ENCODE measurements at regions not wholly inside any gene's neighbourhood (a gene's known extent, or its start where the extent isn't known, plus 50 kb on each side); places are given as distances from the start of the nearest gene placed in this dataset.

- TF ChIP-seq POLR2A (IDR thresholded peaks at IDR 0.05) (no peak), CTCF (IDR thresholded peaks at IDR 0.05) (no peak), EP300 (IDR thresholded peaks at IDR 0.05) (no peak)
Observed at GRCh38 chr1:68745011-68745410, 248.1 kb upstream of the DEPDC1 start.
